Adrenal gland (tissue), 5 donors: ENCODE measurements at regions not wholly inside any gene's neighbourhood (a gene's known extent, or its start where the extent isn't known, plus 50 kb on each side); places are given as distances from the start of the nearest gene placed in this dataset.

ENCODE experiments used
- CTCF ChIP-seq, 6 experiments: fragments of 450-650 bp in 4 of 6; fragments of 200-600 bp in 2 of 6; sonication (generic) in 1 of 6; IDR thresholded peaks; 1 replicate in 5 of 6; 2 replicates in 1 of 6; pipeline versions ENCODE4 v1.5.1 to v1.8.0; 2016 to 2021; ENCODE audit warnings: antibody characterized with exemption in 6 of 6, mild to moderate bottlenecking in 2 of 6, moderate library complexity in 1 of 6
- POLR2A ChIP-seq, 2 donors: fragments of 450-650 bp; IDR thresholded peaks; one replicate each; pipeline ENCODE4 v1.6.1; 2017; ENCODE audit warnings: antibody characterized with exemption in 2 of 2, mild to moderate bottlenecking in 2 of 2, moderate library complexity in 1 of 2
- donor health status: DM: no; HTN: no; CAD: no.

GRCh38 chr5:96199713-96200183, 233.3 kb downstream of the PCSK1 start:
- no peak for TF ChIP-seq CTCF (IDR thresholded peaks at IDR 0.05)
- TF ChIP-seq POLR2A (IDR thresholded peaks at IDR 0.05) = no peak
